GM23248 (cell line): ENCODE measurements at regions not wholly inside any gene's neighbourhood (a gene's known extent, or its start where the extent isn't known, plus 50 kb on each side); places are given as distances from the start of the nearest gene placed in this dataset.

Experiments used
- DNase-seq: peaks from one replicate; pipeline ENCODE4 v3.0.0-alpha.2; 2015
- H2AFZ ChIP-seq: fragments of 200-600 bp; sonication (generic); 2 replicates; pipeline ENCODE4 v1.6.1; 2016; ENCODE audit warnings: antibody characterized with exemption
- H3F3A ChIP-seq: fragments of 200-600 bp; sonication (generic); 2 replicates; pipeline ENCODE4 v1.6.1; 2016; ENCODE audit warnings: mild to moderate bottlenecking, antibody characterized with exemption, mixed run types; ENCODE audit not compliant: insufficient read depth
- H3K27ac ChIP-seq: fragments of 200-600 bp; sonication (generic); 2 replicates; pipeline ENCODE4 v1.5.1; 2016; ENCODE audit warnings: mild to moderate bottlenecking
- H3K27me3 ChIP-seq: fragments of 200-600 bp; sonication (generic); replicated peaks from 2 replicates; pipeline ENCODE4 v1.6.1; 2016; ENCODE audit warnings: mild to moderate bottlenecking; ENCODE audit not compliant: insufficient read depth
- H3K36me3 ChIP-seq: fragments of 200-600 bp; sonication (generic); 2 replicates; pipeline ENCODE4 v1.6.1; 2016; ENCODE audit warnings: low read depth, mild to moderate bottlenecking
- H3K4me1 ChIP-seq: fragments of 200-600 bp; sonication (generic); 2 replicates; pipeline ENCODE4 v1.6.1; 2016; ENCODE audit warnings: mild to moderate bottlenecking; ENCODE audit not compliant: insufficient read depth
- H3K4me2 ChIP-seq: fragments of 200-600 bp; sonication (generic); one replicate; pipeline ENCODE4 v1.6.1; 2016; ENCODE audit warnings: mild to moderate bottlenecking; ENCODE audit not compliant: unreplicated experiment
- H3K4me3 ChIP-seq: fragments of 200-600 bp; sonication (generic); 2 replicates; pipeline ENCODE4 v1.5.1; 2016; ENCODE audit warnings: mild to moderate bottlenecking
- H3K79me2 ChIP-seq: fragments of 200-600 bp; sonication (generic); 2 replicates; pipeline ENCODE4 v1.6.1; 2016; ENCODE audit warnings: mild to moderate bottlenecking; ENCODE audit not compliant: insufficient read depth
- H3K9ac ChIP-seq: fragments of 200-600 bp; sonication (generic); 2 replicates; pipeline ENCODE4 v1.6.1; 2016; ENCODE audit warnings: mild to moderate bottlenecking
- H3K9me2 ChIP-seq: fragments of 200-600 bp; sonication (generic); 2 replicates; pipeline ENCODE4 v1.6.1; 2016; ENCODE audit warnings: mixed run types, mild to moderate bottlenecking, moderate library complexity; ENCODE audit not compliant: insufficient read depth
- H3K9me3 ChIP-seq: fragments of 200-600 bp; sonication (generic); one replicate; pipeline ENCODE4 v1.6.1; 2017; ENCODE audit warnings: low read depth
- H4K20me1 ChIP-seq: fragments of 200-600 bp; sonication (generic); 2 replicates; pipeline ENCODE4 v1.6.0; 2016; ENCODE audit not compliant: insufficient read depth
- EZH2 ChIP-seq: fragments of 200-600 bp; sonication (generic); IDR thresholded peaks from 2 replicates; pipeline ENCODE4 v1.6.1; 2018; ENCODE audit warnings: antibody characterized with exemption, mild to moderate bottlenecking; ENCODE audit not compliant: insufficient read depth, poor library complexity, severe bottlenecking
- EZH2phosphoT487 ChIP-seq: fragments of 200-600 bp; sonication (generic); IDR thresholded peaks from 2 replicates; pipeline ENCODE4 v1.6.1; 2018; ENCODE audit warnings: antibody characterized with exemption, moderate library complexity, mild to moderate bottlenecking, low read depth; ENCODE audit not compliant: insufficient read depth
- WGBS, 2 experiments: methylation state at CpG; one replicate each; pipeline ENCODE4 v1.1.6; 2015 to 2017; ENCODE audit warnings: low lambda C conversion rate in 2 of 2, low coverage in 1 of 2; ENCODE audit errors: missing lambda C conversion rate in 2 of 2; 5-methylcytosine and 5-hydroxymethylcytosine counted together
- in situ Hi-C: fragments of 300-500 bp; cut with MboI; formaldehyde crosslinking; loops from 2 replicates; pipeline ENCODE4 v1.15.0; 2020

DNA sequence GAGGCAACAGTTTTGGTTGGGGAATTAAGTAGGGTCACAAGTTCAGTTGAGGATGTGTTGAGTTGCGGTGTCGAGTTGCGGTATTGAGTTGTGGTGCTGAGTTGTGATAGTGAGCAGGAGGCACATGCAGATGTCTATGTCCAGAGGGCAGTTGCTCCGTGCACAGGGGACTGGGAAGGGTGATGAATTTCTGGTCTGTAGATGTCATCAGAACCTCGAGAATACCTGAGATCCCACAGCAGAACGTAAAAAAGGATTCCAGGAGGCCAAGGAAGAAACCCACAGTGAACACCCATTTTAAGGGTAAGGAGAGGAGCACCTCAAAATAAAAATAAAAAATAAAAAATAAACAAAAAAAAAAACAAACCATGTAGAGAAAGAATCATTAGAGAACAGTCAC lies 354.4 kb upstream of the ARGLU1 start:
- DNase-seq = no peak
- H3K27ac ChIP-seq = no peak overlapping the region
- no peak overlapping the region for H2AFZ ChIP-seq
- H3K9me3 ChIP-seq = no peaks in the 10 kb centered on the region
- H3K4me1 ChIP-seq = no peaks in the 10 kb centered on the region
- TF ChIP-seq EZH2phosphoT487 (no peak), EZH2 (no peak)
- H3K9ac ChIP-seq = no peak overlapping the region
- no peaks in the 10 kb centered on the region for H4K20me1 ChIP-seq
- H3K79me2 ChIP-seq = no peaks in the 10 kb centered on the region
- H3K36me3 ChIP-seq = no peaks in the 10 kb centered on the region
- in situ Hi-C loops = no loop called here
- H3K9me2 ChIP-seq = no peaks in the 10 kb centered on the region
- H3K27me3 ChIP-seq = no peaks in the 10 kb centered on the region; the same call in 1 of the 2 replicates
- 48 to 53% methylated on average over 6 of the region's 6 CpGs for WGBS, 2 experiments
- no peak overlapping the region for H3K4me3 ChIP-seq
- no peak overlapping the region for H3K4me2 ChIP-seq
- no peaks in the 10 kb centered on the region for H3F3A ChIP-seq

DNA sequence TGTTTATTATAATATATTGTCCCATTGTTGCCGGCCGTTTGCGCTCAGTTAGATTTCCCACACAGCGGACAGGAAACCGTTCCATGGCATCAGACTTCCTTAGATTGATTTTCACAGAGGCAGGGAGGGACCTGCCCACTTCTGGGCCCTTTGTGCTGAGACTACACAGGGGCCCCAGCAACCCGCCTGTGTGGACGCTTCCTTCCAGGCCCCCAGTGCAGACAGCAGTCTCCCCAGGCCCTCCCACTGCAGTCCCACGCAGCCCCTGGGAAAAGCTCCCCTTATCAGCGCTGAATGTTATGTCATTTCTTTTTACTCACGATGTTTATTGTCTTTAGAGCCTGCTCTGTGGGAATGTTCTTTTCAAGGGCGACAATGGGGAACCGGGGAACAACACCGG lies 351.7 kb upstream of the ARGLU1 start:
- H3K9me2 ChIP-seq = no peaks in the 10 kb centered on the region
- H4K20me1 ChIP-seq = no peaks in the 10 kb centered on the region
- no peak for TF ChIP-seq EZH2
- no peak for TF ChIP-seq EZH2phosphoT487
- in situ Hi-C loops = no loop called here
- WGBS, 2 experiments = 82 to 86% methylated on average over 13 of the region's 13 CpGs
- no peaks in the 10 kb centered on the region for H3K9me3 ChIP-seq
- no peak overlapping the region for H2AFZ ChIP-seq
- DNase-seq = no peak
- no peak overlapping the region for H3K4me3 ChIP-seq
- H3K79me2 ChIP-seq = no peaks in the 10 kb centered on the region
- no peak overlapping the region for H3K27ac ChIP-seq
- no peaks in the 10 kb centered on the region; the same call in 1 of the 2 replicates for H3K27me3 ChIP-seq
- H3K9ac ChIP-seq = no peak overlapping the region
- H3K4me1 ChIP-seq = no peaks in the 10 kb centered on the region
- H3K36me3 ChIP-seq = no peaks in the 10 kb centered on the region
- no peak overlapping the region for H3K4me2 ChIP-seq
- no peaks in the 10 kb centered on the region for H3F3A ChIP-seq

DNA sequence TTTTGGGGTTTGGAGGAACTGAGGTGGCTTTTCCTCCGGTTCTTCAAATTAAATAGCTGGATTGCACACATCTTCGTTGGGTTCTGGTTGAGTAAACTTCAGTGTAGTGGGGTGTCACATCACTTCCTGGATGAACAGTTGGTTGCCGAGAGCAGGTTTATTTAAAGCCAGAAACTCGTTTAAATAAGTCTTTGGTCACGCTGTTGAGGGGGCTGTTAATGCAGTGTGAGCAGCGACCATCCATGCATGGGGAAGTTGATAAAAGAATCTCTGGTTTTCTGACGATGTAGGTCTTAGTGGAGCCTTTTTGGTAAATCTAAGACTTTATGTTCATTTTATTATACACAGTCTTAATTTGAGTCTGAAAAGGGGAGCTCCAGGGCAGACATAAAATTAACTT lies 351.2 kb upstream of the ARGLU1 start:
- H3F3A ChIP-seq = no peaks in the 10 kb centered on the region
- H3K9me3 ChIP-seq = no peaks in the 10 kb centered on the region
- no peaks in the 10 kb centered on the region for H3K9me2 ChIP-seq
- H3K4me3 ChIP-seq = no peak overlapping the region
- no peaks in the 10 kb centered on the region for H3K36me3 ChIP-seq
- H3K9ac ChIP-seq = no peak overlapping the region
- no peak overlapping the region for H3K27ac ChIP-seq
- H2AFZ ChIP-seq = no peak overlapping the region
- whole genome bisulfite sequencing, 2 experiments = 64% methylated on average over 7 of the region's 7 CpGs
- H3K27me3 ChIP-seq = no peaks in the 10 kb centered on the region; the same call in 1 of the 2 replicates
- in situ Hi-C loops = no loop called here
- no peak for DNase-seq
- TF ChIP-seq EZH2 = no peak
- no peak for TF ChIP-seq EZH2phosphoT487
- no peaks in the 10 kb centered on the region for H4K20me1 ChIP-seq
- H3K79me2 ChIP-seq = no peaks in the 10 kb centered on the region
- no peaks in the 10 kb centered on the region for H3K4me1 ChIP-seq
- no peak overlapping the region for H3K4me2 ChIP-seq

DNA sequence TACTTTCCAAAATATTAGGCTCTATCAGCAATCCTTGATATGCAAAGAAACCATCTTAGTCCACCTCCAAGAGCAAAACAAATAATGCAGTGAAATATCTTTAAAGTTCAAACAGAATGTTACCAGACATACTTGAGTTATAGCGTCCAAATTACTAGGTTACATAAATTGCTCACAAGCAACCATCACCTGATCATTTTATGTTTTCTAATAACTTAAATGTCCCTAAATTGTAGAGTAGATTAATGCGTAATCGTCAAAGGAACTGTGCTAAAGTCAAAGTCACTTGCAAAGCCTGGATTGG lies 350.6 kb upstream of the ARGLU1 start:
- Histone ChIP-seq H3K4me2 (peak overlapping the region; percentile 76), H3K9me2 (no peaks in the 10 kb centered on the region), H3K27ac (no peak overlapping the region), H3K9me3 (no peaks in the 10 kb centered on the region), H2AFZ (no peak overlapping the region), H3K4me1 (no peaks in the 10 kb centered on the region), H3K79me2 (no peaks in the 10 kb centered on the region), H4K20me1 (no peaks in the 10 kb centered on the region), H3K27me3 (no peaks in the 10 kb centered on the region; the same call in 1 of the 2 replicates), H3K9ac (no peak overlapping the region), H3F3A (no peaks in the 10 kb centered on the region), H3K4me3 (no peak overlapping the region; the same call in 1 of the 2 replicates), H3K36me3 (no peaks in the 10 kb centered on the region)
- TF ChIP-seq EZH2phosphoT487 (no peak), EZH2 (no peak)
- DNase-seq = no peak
- in situ Hi-C loops = no loop called here
- 50 to 52% methylated on average over 3 of the region's 3 CpGs for WGBS, 2 experiments
